ENCODE measurements at regions not wholly inside any gene's neighbourhood (a gene's known extent, or its start where the extent isn't known, plus 50 kb on each side); places are given as distances from the start of the nearest gene placed in this dataset.
"Not testable (repeated sequence)": the region's sequence is repeated elsewhere in the genome, so short reads cannot be mapped to it uniquely, and the experiment has no call there.

DNA sequence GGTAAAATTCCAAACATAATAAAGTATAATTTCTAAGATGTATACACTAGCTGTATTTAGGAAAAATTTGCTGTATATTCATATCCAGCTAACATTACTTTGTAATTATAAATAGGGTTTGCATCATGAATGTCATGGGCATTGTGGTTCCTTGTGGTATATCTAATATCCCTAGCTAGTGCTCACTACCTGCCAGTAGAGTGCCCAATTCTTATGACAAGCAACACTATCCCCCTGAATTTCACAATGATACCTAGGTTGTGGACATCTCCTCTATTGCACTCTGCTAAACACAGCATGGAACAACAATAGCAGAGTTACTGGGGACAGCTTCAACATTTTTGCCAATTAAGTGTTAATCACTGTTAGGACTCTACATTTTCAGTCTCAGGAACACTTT is 1656.5 kb downstream of the EFNA5 start:
- H3K4me3 ChIP-seq: no peak overlapping the region
- H3K27ac ChIP-seq: no peak overlapping the region
- TF ChIP-seq, protein P1, sequence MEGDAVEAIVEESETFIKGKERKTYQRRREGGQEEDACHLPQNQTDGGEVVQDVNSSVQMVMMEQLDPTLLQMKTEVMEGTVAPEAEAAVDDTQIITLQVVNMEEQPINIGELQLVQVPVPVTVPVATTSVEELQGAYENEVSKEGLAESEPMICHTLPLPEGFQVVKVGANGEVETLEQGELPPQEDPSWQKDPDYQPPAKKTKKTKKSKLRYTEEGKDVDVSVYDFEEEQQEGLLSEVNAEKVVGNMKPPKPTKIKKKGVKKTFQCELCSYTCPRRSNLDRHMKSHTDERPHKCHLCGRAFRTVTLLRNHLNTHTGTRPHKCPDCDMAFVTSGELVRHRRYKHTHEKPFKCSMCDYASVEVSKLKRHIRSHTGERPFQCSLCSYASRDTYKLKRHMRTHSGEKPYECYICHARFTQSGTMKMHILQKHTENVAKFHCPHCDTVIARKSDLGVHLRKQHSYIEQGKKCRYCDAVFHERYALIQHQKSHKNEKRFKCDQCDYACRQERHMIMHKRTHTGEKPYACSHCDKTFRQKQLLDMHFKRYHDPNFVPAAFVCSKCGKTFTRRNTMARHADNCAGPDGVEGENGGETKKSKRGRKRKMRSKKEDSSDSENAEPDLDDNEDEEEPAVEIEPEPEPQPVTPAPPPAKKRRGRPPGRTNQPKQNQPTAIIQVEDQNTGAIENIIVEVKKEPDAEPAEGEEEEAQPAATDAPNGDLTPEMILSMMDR (IDR thresholded peaks at IDR 0.05): no peak
- no peaks in the 10 kb centered on the region for H3K9me3 ChIP-seq
- no peak for DNase-seq
- intact Hi-C loops (cut with DNase I; ENCODE audit: low total_unique reads): no loop called here
- H3K36me3 ChIP-seq: no peaks in the 10 kb centered on the region
- H3K27me3 ChIP-seq: no peaks in the 10 kb centered on the region
- peaks cover 0 to 10% (median 1%) of the 10 kb centered on the region in 4 donors for H3K4me1 ChIP-seq

DNA sequence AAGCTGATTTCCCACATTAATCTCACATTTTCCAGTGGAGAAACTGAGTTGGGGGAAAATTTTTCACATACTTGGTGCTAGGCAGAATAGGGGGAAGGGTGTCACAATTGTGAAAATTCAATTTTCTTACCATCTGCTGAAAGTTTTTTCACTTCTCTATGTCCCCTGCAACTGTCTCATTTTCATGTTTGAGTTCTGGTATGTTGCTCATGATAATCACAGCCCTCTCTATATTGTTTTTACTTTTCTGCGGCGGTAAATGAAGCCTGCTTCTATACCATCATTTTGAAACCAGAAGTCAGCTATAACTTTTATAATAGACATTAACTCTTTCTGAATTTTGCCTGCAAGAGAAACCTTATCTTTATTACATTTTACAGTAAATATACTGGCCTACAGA is 1664.5 kb downstream of the EFNA5 start:
- Histone ChIP-seq H3K27ac (no peak overlapping the region), H3K4me3 (no peak overlapping the region), H3K27me3 (no peaks in the 10 kb centered on the region), H3K9me3 (no peaks in the 10 kb centered on the region), H3K4me1 (no peaks in the 10 kb centered on the region), H3K36me3 (no peaks in the 10 kb centered on the region)
- no peak for DNase-seq
- intact Hi-C loops (cut with DNase I; ENCODE audit: low total_unique reads): no loop called here
- TF ChIP-seq, protein P1 (IDR thresholded peaks at IDR 0.05): no peak

DNA sequence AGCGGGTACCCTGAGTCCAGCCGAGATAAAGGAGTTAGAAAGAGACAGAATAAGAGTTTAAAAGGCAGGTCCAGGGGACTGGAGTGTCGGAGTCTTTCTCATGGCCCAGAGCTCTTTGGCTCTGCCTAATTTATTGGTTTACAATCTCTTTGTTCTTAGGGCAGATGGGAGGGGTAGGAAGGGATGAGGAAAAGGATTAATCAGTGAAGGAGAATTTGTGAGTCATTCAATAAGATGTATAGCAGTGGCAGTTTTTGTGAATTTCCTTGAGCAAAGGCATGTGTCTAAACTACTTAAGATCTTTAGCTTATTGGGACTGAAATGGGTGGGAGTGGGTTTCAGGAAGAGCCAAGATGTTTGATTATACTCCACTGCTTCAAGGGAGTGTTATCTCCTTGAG is 1671.7 kb downstream of the EFNA5 start:
- intact Hi-C loops (cut with DNase I; ENCODE audit: low total_unique reads); H3K9me3 ChIP-seq; H3K36me3 ChIP-seq; H3K27ac ChIP-seq; DNase-seq; H3K4me1 ChIP-seq; H3K4me3 ChIP-seq; H3K27me3 ChIP-seq: not testable (repeated sequence)

GRCh38 chr5:105993027-105993426 is 1677.7 kb downstream of the EFNA5 start:
- no peak overlapping the region for H3K27ac ChIP-seq
- intact Hi-C loops (cut with DNase I; ENCODE audit: low total_unique reads): no loop called here
- H3K9me3 ChIP-seq: no peaks in the 10 kb centered on the region
- H3K4me1 ChIP-seq: no peaks in the 10 kb centered on the region
- DNase-seq: no peak
- no peaks in the 10 kb centered on the region for H3K36me3 ChIP-seq
- no peak overlapping the region for H3K4me3 ChIP-seq
- TF ChIP-seq, protein P1 (IDR thresholded peaks at IDR 0.05): no peak
- no peaks in the 10 kb centered on the region for H3K27me3 ChIP-seq

DNA sequence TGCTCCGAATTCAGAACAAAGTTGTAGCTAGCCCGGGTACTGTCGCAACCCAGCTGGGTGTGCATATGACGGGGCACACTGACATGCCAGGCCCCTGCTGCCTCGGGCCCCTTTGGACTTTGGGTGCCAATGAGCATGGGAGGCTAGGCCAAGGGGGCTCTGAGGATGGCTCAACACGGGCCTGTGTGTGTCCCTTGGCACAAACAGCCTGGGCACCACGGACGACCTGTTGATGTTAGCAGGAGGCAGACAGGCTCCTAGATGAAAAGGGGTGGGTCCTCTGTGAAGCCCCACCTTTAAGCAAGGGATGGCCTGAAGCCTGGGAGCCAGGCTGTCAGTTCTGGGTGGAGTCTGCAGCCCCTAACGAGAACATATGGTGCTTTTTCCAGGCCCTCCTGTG is 1688.2 kb downstream of the EFNA5 start:
- intact Hi-C loops (cut with DNase I; ENCODE audit: low total_unique reads): no loop called here
- TF ChIP-seq, protein P1 (IDR thresholded peaks at IDR 0.05): no peak
- no peaks in the 10 kb centered on the region for H3K9me3 ChIP-seq
- no peak overlapping the region for H3K27ac ChIP-seq
- no peaks in the 10 kb centered on the region for H3K4me1 ChIP-seq
- H3K4me3 ChIP-seq: no peak overlapping the region
- H3K36me3 ChIP-seq: no peaks in the 10 kb centered on the region
- no peaks in the 10 kb centered on the region for H3K27me3 ChIP-seq
- DNase-seq: no peak

- no peaks in the 10 kb centered on the region for H3K4me1 ChIP-seq
- H3K4me3 ChIP-seq: no peak overlapping the region
- H3K27me3 ChIP-seq: no peaks in the 10 kb centered on the region
- no peak overlapping the region for H3K27ac ChIP-seq
- TF ChIP-seq, protein P1 (IDR thresholded peaks at IDR 0.05): no peak
- intact Hi-C loops (cut with DNase I; ENCODE audit: low total_unique reads): no loop called here
- no peak for DNase-seq
- no peaks in the 10 kb centered on the region for H3K36me3 ChIP-seq
- no peaks in the 10 kb centered on the region for H3K9me3 ChIP-seq
Observed at GRCh38 chr5:105978011-105978410, 1692.7 kb downstream of the EFNA5 start.
